ENCODE measurements at regions not wholly inside any gene's neighbourhood (a gene's known extent, or its start where the extent isn't known, plus 50 kb on each side); places are given as distances from the start of the nearest gene placed in this dataset.

GRCh38 chr6:1551249-1551648, 58.5 kb upstream of the FOXC1 start:
- no peak for DNase-seq (ENCODE audit: low read depth)

GRCh38 chr6:1552296-1552761, 57.4 kb upstream of the FOXC1 start:
- DNase-seq (ENCODE audit: low read depth) = no peak

DNA sequence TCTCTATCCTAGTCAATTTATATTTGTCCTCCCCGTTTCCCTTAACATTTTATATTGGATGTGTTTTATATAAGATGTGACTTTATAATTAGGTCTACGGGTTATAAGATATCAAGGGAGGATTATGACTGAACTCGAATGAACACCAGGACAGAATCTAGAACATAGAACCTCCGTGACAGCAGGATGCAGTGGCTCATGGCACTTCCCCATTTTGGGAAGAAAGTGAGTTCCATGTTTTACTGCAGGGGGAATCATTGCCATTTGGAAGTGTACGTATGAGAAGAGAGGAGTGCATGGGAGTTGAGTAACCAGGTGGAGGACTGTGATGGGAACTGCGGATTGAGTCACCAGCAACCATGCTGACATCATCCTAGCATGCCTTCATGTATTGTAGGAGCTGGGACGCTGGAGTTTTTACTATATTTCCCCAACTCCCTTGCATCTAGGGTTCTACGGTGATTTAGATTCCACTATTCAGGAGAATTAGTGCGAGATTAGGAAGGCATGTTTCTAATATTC, 56.1 kb upstream of the FOXC1 start:
- no peak for DNase-seq (ENCODE audit: low read depth)

- DNase-seq (ENCODE audit: low read depth) = no peak
Measured at GRCh38 chr6:1554141-1554475, 55.6 kb upstream of the FOXC1 start.

- DNase-seq (ENCODE audit: low read depth) = no peak
Measured at GRCh38 chr6:1554476-1555310, 55.0 kb upstream of the FOXC1 start.

GRCh38 chr6:1558388-1558787, 51.3 kb upstream of the FOXC1 start:
- no peak for DNase-seq (ENCODE audit: low read depth)
